GM12878 (cell line): ENCODE measurements at regions not wholly inside any gene's neighbourhood (a gene's known extent, or its start where the extent isn't known, plus 50 kb on each side); places are given as distances from the start of the nearest gene placed in this dataset.

Experiments used
- ATAC-seq: fragments of 200-7000 bp; cut with Tn5 transposase; 3 replicates; pipeline ENCODE4 v1.9.1; 2020; ENCODE audit warnings: mild to moderate bottlenecking, moderate library complexity
- BruUV-seq: library from RNA; stranded (reverse); fragments of 400-500 nt; replicated peaks from 2 replicates; lab custom pipeline; 2021; lab: Mats Ljungman, UMichigan
- CTCF ChIA-PET: fragments of 300-600 bp; sonication (Branson Sonifier 250); formaldehyde crosslinking; extraction: SDS; loops from one replicate; lab custom pipeline; 2021; ENCODE audit warnings: inconsistent platforms; lab: Yijun Ruan, JAX
- POLR2A ChIA-PET: fragments of 350-600 bp; formaldehyde crosslinking; extraction: SDS; loops from one replicate; lab custom pipeline; 2021; ENCODE audit warnings: inconsistent platforms; lab: Charles Lee
- RAD21 ChIA-PET: fragments of 300-600 bp; sonication (Branson Sonifier 250); formaldehyde crosslinking; loops from one replicate; lab custom pipeline; 2023; ENCODE audit warnings: antibody characterized with exemption; ENCODE audit not compliant: unreplicated experiment; lab: Charles Lee
- SMC1A ChIA-PET: fragments of 300-600 bp; sonication (Branson Sonifier 250); formaldehyde crosslinking; loops from one replicate; lab custom pipeline; 2023; ENCODE audit not compliant: unreplicated experiment, uncharacterized antibody; lab: Charles Lee
- DNase-seq: peaks from one replicate; pipeline ENCODE4 v3.0.0-alpha.2; 2011; ENCODE audit warnings: low read depth, low spot score
- FAIRE-seq: peaks from 3 replicates; lab custom pipeline; 2011; peaks lifted over from hg19 to GRCh38; lab: Jason Lieb, UNC
- H2AFZ ChIP-seq: 2 replicates; pipeline ENCODE4 v1.6.0; 2011; ENCODE audit warnings: low read depth, low read length, control low read depth; ENCODE audit not compliant: control insufficient read depth
- H3K27ac ChIP-seq: 2 replicates; pipeline ENCODE4 v1.5.1; 2011; ENCODE audit warnings: control low read depth; ENCODE audit not compliant: control insufficient read depth, insufficient read depth
- H3K27me3 ChIP-seq, 2 experiments: replicated peaks in 1 of 2; 2 replicates each; pipeline versions ENCODE4 v1.6.0 to v1.6.1; 2011; ENCODE audit warnings: low read length in 1 of 2; ENCODE audit not compliant: control insufficient read depth in 2 of 2, insufficient read depth in 2 of 2
- H3K36me3 ChIP-seq, 2 experiments: 2 replicates each; pipeline ENCODE4 v1.5.1; 2011; ENCODE audit warnings: low read length in 1 of 2; ENCODE audit not compliant: control insufficient read depth in 2 of 2, insufficient read depth in 2 of 2
- H3K4me1 ChIP-seq: 2 replicates; pipeline ENCODE4 v1.6.1; 2011; ENCODE audit warnings: mild to moderate bottlenecking, low read length, moderate library complexity, mixed read lengths; ENCODE audit not compliant: control insufficient read depth, insufficient read depth
- H3K4me2 ChIP-seq: 2 replicates; pipeline ENCODE4 v1.6.0; 2011; ENCODE audit warnings: control low read depth; ENCODE audit not compliant: control insufficient read depth, insufficient read depth
- H3K4me3 ChIP-seq: fragments of 200-600 bp; sonication (generic); 2 replicates; pipeline ENCODE4 v1.5.1; 2016
- H3K79me2 ChIP-seq: 2 replicates; pipeline ENCODE4 v1.6.0; 2011; ENCODE audit warnings: low read length; ENCODE audit not compliant: control insufficient read depth, insufficient read depth
- H3K9ac ChIP-seq: 2 replicates; pipeline ENCODE4 v1.8.0; 2011; ENCODE audit warnings: low read length, control low read depth, mixed read lengths; ENCODE audit not compliant: control insufficient read depth, insufficient read depth
- H3K9me3 ChIP-seq: replicated peaks from 3 replicates; pipeline ENCODE4 v1.5.1; 2011; ENCODE audit warnings: mild to moderate bottlenecking, low read length; ENCODE audit not compliant: control insufficient read depth, insufficient read depth
- H4K20me1 ChIP-seq: 2 replicates; pipeline ENCODE4 v1.6.0; 2011; ENCODE audit not compliant: control insufficient read depth, insufficient read depth
- CBFB ChIP-seq: IDR thresholded peaks from 2 replicates; pipeline ENCODE4 v1.6.1; 2016; ENCODE audit warnings: antibody characterized with exemption, low read depth
- CEBPB ChIP-seq, 2 experiments: fragments of 150-350 bp in 1 of 2; IDR thresholded peaks; 2 replicates each; pipeline ENCODE4 v1.6.1; 2012 to 2014; ENCODE audit warnings: low read depth in 2 of 2, low read length in 2 of 2, borderline replicate concordance in 1 of 2, inconsistent platforms in 1 of 2
- ELK1 ChIP-seq: IDR thresholded peaks from 2 replicates; pipeline ENCODE4 v1.6.1; 2012; ENCODE audit warnings: low read depth, low read length, improper control_type of control experiment
- ESRRA ChIP-seq: IDR thresholded peaks from 2 replicates; pipeline ENCODE4 v1.6.1; 2012; ENCODE audit warnings: mild to moderate bottlenecking, low read length, improper control_type of control experiment
- ETV6 ChIP-seq, 2 experiments: fragments of 450-650 bp in 1 of 2; IDR thresholded peaks in 1 of 2; conservative IDR thresholded peaks in 1 of 2; 2 replicates each; pipeline ENCODE4 v1.6.1; 2014; ENCODE audit warnings: antibody characterized with exemption in 1 of 2, borderline replicate concordance in 1 of 2, low read depth in 1 of 2, mild to moderate bottlenecking in 1 of 2, moderate library complexity in 1 of 2
- FOS ChIP-seq: IDR thresholded peaks from 3 replicates; pipeline ENCODE4 v1.6.1; 2011; ENCODE audit warnings: borderline replicate concordance; ENCODE audit not compliant: insufficient read length; ENCODE audit errors: extremely low read depth
- HDAC2 ChIP-seq: fragments of 200-600 bp; sonication (generic); IDR thresholded peaks from 2 replicates; pipeline ENCODE4 v1.6.1; 2017
- JUND ChIP-seq: IDR thresholded peaks from 2 replicates; pipeline ENCODE4 v1.6.1; 2012; ENCODE audit warnings: low read depth, mild to moderate bottlenecking, low read length, improper control_type of control experiment, moderate library complexity
- LARP7 ChIP-seq: fragments of 450-650 bp; IDR thresholded peaks from 2 replicates; pipeline ENCODE4 v1.6.1; 2017; ENCODE audit warnings: mild to moderate bottlenecking
- NR2F1 ChIP-seq: fragments of 450-650 bp; conservative IDR thresholded peaks from 2 replicates; pipeline ENCODE4 v1.6.1; 2017; ENCODE audit warnings: mild to moderate bottlenecking
- RUNX3 ChIP-seq: IDR thresholded peaks from 2 replicates; pipeline ENCODE4 v1.6.1; 2012; ENCODE audit warnings: low read length, inconsistent platforms
- SIN3A ChIP-seq: IDR thresholded peaks from 2 replicates; pipeline ENCODE4 v1.6.1; 2012; ENCODE audit warnings: low read depth, low read length, improper control_type of control experiment
- TCF12 ChIP-seq: IDR thresholded peaks from 2 replicates; pipeline ENCODE4 v1.6.1; 2011; ENCODE audit warnings: low read depth, mild to moderate bottlenecking, low read length
- ZBTB33 ChIP-seq: fragments of 450-650 bp; IDR thresholded peaks from 2 replicates; pipeline ENCODE4 v1.6.1; 2017; ENCODE audit warnings: mild to moderate bottlenecking
- ZNF384 ChIP-seq: IDR thresholded peaks from 2 replicates; pipeline ENCODE4 v1.6.1; 2012; ENCODE audit warnings: low read depth, mild to moderate bottlenecking, low read length, improper control_type of control experiment, borderline replicate concordance
- WGBS: methylation state at CpG from one replicate; pipeline ENCODE4 v1.1.6; 2016; ENCODE audit warnings: low lambda C conversion rate; ENCODE audit not compliant: insufficient replicate concordance, insufficient coverage; ENCODE audit errors: missing lambda C conversion rate; 5-methylcytosine and 5-hydroxymethylcytosine counted together
- in situ Hi-C: fragments of 300-500 bp; cut with MboI; formaldehyde crosslinking; loops from 9 replicates; pipeline ENCODE4 v1.14.3; 2018; ENCODE audit warnings: mixed read lengths
- intact Hi-C: fragments of 100-400 bp; cut with micrococcal nuclease; formaldehyde crosslinking; loops from one replicate; pipeline ENCODE4 v1.14.2; 2022; ENCODE audit not compliant: unreplicated experiment

GRCh38 chr2:145691659-145692058, 1171.7 kb upstream of the ZEB2 start:
- Histone ChIP-seq H4K20me1 (no peaks in the 10 kb centered on the region), H2AFZ (no peak overlapping the region), H3K4me1 (no peaks in the 10 kb centered on the region)
- no peak for FAIRE-seq
- intact Hi-C loops = no loop called here
- SMC1A ChIA-PET = interaction anchor here (0.6 to 1.2 kb wide), 3 partner anchors 9 to 43 kb away, joined by 3 to 9 read pairs (median 3); no protein-coding TSS in a partner anchor
- TF ChIP-seq LARP7 (no peak), CEBPB (IDR thresholded peaks at IDR 0.05; ENCODE audit: borderline replicate concordance in 1 of 2, low read depth in 2 of 2, low read length in 2 of 2) (no peak), ZNF384 (no peak), JUND (no peak), CBFB (no peak), NR2F1 (no peak), TCF12 (no peak), RUNX3 (no peak), ELK1 (no peak), HDAC2 (no peak), FOS (no peak), ESRRA (no peak), ETV6 (conservative IDR thresholded peaks at IDR 0.05 in 1 of 2, IDR thresholded peaks at IDR 0.05 in 1 of 2; ENCODE audit: borderline replicate concordance in 1 of 2, low read depth in 1 of 2) (no peak), SIN3A (no peak), ZBTB33 (no peak)
- TF ChIP-seq, all 136 proteins: peak for 0
- ATAC-seq (no peak), DNase-seq (no peak)
- H3K4me2 ChIP-seq = no peak overlapping the region
- no peaks in the 10 kb centered on the region for H3K36me3 ChIP-seq
- CTCF ChIA-PET = interaction anchor here (1.4 kb wide), 1 partner anchor 61 kb away, joined by 7 read pairs; no protein-coding TSS in a partner anchor
- BruUV-seq = no TSS peak
- H3K27ac ChIP-seq = no peak overlapping the region
- in situ Hi-C loops = no loop called here
- no peaks in the 10 kb centered on the region for H3K9me3 ChIP-seq
- POLR2A ChIA-PET = no interaction called here
- no peaks in the 10 kb centered on the region for H3K27me3 ChIP-seq
- WGBS = 60% methylated on average over 5 of the region's 5 CpGs
- no peaks in the 10 kb centered on the region for H3K79me2 ChIP-seq
- H3K4me3 ChIP-seq = no peak overlapping the region
- RAD21 ChIA-PET = no interaction called here
- no peak overlapping the region for H3K9ac ChIP-seq
